IgD-negative memory B cell (primary cell): ENCODE measurements at regions not wholly inside any gene's neighbourhood (a gene's known extent, or its start where the extent isn't known, plus 50 kb on each side); places are given as distances from the start of the nearest gene placed in this dataset.

Experiments
- H3K27ac Mint-ChIP-seq, 3 donors: one replicate each; pipeline ENCODE4 v1.8.0; 2020 to 2022; ENCODE audit warnings: mild to moderate bottlenecking in 3 of 3, mixed read lengths in 3 of 3, moderate library complexity in 1 of 3
- H3K27me3 Mint-ChIP-seq: one replicate; pipeline ENCODE4 v1.8.0; 2021; ENCODE audit warnings: mixed read lengths
- H3K36me3 Mint-ChIP-seq: one replicate; pipeline ENCODE4 v1.8.0; 2020; ENCODE audit warnings: mild to moderate bottlenecking, mixed read lengths
- H3K4me1 Mint-ChIP-seq, 3 donors: one replicate each; pipeline ENCODE4 v1.8.0; 2020 to 2022; ENCODE audit warnings: mixed read lengths in 3 of 3, mild to moderate bottlenecking in 1 of 3
- H3K4me3 Mint-ChIP-seq, 4 donors: one replicate each; pipeline ENCODE4 v1.8.0; 2020 to 2022; ENCODE audit warnings: mild to moderate bottlenecking in 4 of 4, mixed read lengths in 4 of 4, moderate library complexity in 3 of 4
- H3K9me3 Mint-ChIP-seq, 3 donors: one replicate each; pipeline ENCODE4 v1.8.0; 2020 to 2021; ENCODE audit warnings: mixed read lengths in 3 of 3, mild to moderate bottlenecking in 1 of 3

DNA sequence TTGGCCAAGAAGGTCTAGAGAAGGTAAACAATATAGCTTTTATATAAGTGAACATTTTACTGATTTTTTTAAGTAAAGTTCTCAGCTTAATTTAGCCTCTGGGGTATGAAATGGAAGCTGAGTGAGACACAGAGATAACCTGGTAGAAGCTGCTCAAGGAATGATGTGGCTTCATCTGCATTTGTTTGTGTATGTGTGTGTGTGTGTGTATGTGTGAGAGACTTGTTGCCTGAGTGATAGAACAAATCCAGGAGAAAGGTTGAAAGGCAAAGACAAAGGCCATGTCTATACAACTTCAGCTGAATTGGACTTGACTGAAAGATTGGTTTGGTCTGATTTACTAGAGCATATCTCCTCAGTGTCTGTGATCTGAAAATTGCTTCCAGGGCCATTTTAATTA lies 63.6 kb downstream of the PCDH7 start:
- Mint-ChIP-seq H3K27ac (no peak overlapping the region), H3K27me3 (no peaks in the 10 kb centered on the region), H3K4me1 (no peaks in the 10 kb centered on the region)

DNA sequence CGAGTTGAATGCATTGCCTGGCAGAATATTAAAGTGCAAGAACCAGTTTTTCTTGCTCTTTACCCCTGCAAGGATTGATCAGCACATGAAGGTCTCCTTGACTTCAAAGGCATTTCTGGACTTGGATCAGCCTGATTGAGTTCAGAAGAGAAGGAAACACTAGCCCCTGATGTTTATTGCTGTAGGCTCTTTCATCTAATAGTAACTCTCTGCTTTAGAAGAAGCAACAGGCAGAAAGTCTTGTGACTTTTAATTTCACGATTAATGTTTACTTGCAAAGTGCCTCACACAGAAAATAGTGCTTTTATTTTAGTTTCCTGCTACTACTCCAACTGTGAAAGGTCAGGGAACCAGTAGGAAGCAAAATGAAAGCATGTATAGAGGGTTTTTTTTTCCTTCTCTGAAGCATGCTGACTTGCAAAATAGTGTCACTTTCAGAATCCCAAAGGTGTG lies 69.1 kb downstream of the PCDH7 start:
- no peak overlapping the region for H3K27ac Mint-ChIP-seq
- no peaks in the 10 kb centered on the region for H3K4me1 Mint-ChIP-seq
- H3K9me3 Mint-ChIP-seq, result peaks cover 1 to 7% (median 2%) of the 10 kb centered on the region in 3 donors
- H3K36me3 Mint-ChIP-seq, result no peaks in the 10 kb centered on the region
- H3K27me3 Mint-ChIP-seq, result no peaks in the 10 kb centered on the region
- H3K4me3 Mint-ChIP-seq, result no peak overlapping the region

More for the DNA sequence above, 63.6 kb downstream of the PCDH7 start:
- Mint-ChIP-seq H3K4me3 (no peak overlapping the region), H3K9me3 (peaks cover 0 to 7% (median 4%) of the 10 kb centered on the region in 3 donors), H3K36me3 (peaks cover 2% of the 10 kb centered on the region)

DNA sequence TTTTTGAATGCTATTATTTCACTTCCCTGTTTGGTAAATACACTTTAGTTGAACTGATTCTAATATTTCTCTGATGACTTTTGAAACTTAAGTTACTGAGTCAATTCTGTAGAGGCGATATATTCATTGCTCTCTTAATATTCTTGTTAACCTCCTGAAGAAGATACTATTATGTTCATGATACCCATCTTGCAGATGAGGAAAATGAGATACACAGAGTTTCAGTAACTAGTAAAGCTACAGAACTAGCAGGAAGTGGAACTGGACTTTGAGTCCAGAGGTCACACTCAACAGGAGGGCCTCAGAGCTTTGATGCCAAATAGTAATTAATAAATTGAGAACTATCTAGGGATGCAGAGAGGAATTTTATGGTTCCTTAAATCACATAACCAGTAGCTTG lies 70.0 kb downstream of the PCDH7 start:
- no peak overlapping the region for H3K4me3 Mint-ChIP-seq
- peaks cover 1 to 7% (median 2%) of the 10 kb centered on the region in 3 donors for H3K9me3 Mint-ChIP-seq
- H3K27me3 Mint-ChIP-seq, result no peaks in the 10 kb centered on the region
- no peaks in the 10 kb centered on the region for H3K36me3 Mint-ChIP-seq
- no peak overlapping the region for H3K27ac Mint-ChIP-seq
- no peaks in the 10 kb centered on the region for H3K4me1 Mint-ChIP-seq

DNA sequence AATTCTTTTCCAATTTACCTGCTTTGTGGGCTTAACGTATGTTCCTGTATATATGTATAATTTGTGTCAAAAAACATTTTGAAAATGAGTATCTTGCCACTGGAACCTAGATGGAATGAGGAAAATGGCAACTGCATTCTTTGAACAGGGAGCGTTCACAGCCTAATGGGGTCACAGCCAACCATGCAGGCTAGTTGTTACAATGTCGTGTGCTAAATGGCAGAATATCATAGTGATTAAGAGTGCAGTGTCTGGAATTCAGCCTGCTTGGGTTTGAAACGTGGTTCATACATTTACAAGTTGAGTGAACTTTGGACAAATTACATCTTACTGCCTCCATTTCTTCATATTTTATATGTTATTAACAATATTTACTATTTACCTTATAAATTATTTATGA lies 70.8 kb downstream of the PCDH7 start:
- Mint-ChIP-seq H3K27me3 (no peaks in the 10 kb centered on the region), H3K4me3 (no peak overlapping the region), H3K4me1 (no peaks in the 10 kb centered on the region), H3K27ac (no peak overlapping the region), H3K36me3 (no peaks in the 10 kb centered on the region), H3K9me3 (peaks cover under 1 to 9% (median 1%) of the 10 kb centered on the region in 3 donors)

DNA sequence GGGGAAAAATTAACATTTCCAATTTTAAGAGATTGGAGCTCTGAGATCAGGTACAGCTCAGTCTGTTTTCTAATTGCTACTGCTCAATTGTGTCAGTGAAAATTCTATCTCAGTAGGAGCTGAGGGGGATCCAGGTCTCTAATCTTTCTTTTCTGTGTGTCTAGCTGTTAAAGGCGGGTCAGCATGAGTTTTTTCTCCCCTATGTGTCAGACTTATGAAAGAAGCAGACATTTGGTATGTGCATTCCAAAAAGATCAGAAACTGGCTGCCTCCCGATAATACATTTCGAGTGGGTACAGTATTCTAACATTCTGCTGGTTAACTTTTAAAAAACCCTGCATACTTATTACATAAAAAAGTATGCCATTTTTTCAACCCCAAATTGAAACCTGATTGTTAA lies 72.4 kb downstream of the PCDH7 start:
- no peaks in the 10 kb centered on the region for H3K4me1 Mint-ChIP-seq
- peaks cover 0 to 11% (median 1%) of the 10 kb centered on the region in 3 donors for H3K9me3 Mint-ChIP-seq
- H3K4me3 Mint-ChIP-seq, result no peak overlapping the region
- H3K36me3 Mint-ChIP-seq, result no peaks in the 10 kb centered on the region
- no peak overlapping the region for H3K27ac Mint-ChIP-seq
- H3K27me3 Mint-ChIP-seq, result no peaks in the 10 kb centered on the region

DNA sequence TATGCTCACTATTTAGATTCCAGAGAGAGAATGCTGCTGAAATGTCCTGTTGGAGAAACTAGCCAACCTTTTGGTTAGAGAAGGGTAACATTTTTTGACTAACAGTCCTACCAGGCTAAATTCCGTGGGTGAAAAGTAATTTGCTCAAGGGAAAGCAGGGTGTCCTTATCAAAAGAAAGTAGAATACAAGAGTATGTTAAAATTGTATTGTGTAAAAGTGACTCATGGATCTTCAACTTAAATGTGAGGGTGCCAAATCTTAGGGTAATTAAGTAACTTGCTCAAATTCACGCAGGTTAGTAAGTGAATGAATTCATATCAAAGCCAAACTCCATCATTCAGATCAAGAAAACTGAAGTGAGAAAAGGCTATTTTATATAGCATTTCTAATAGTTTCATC lies 81.7 kb downstream of the PCDH7 start:
- no peak overlapping the region for H3K4me3 Mint-ChIP-seq
- peaks cover 3 to 12% (median 5%) of the 10 kb centered on the region in 3 donors for H3K9me3 Mint-ChIP-seq
- H3K4me1 Mint-ChIP-seq, result no peaks in the 10 kb centered on the region
- no peaks in the 10 kb centered on the region for H3K27me3 Mint-ChIP-seq
- H3K27ac Mint-ChIP-seq, result no peak overlapping the region
- H3K36me3 Mint-ChIP-seq, result no peaks in the 10 kb centered on the region

DNA sequence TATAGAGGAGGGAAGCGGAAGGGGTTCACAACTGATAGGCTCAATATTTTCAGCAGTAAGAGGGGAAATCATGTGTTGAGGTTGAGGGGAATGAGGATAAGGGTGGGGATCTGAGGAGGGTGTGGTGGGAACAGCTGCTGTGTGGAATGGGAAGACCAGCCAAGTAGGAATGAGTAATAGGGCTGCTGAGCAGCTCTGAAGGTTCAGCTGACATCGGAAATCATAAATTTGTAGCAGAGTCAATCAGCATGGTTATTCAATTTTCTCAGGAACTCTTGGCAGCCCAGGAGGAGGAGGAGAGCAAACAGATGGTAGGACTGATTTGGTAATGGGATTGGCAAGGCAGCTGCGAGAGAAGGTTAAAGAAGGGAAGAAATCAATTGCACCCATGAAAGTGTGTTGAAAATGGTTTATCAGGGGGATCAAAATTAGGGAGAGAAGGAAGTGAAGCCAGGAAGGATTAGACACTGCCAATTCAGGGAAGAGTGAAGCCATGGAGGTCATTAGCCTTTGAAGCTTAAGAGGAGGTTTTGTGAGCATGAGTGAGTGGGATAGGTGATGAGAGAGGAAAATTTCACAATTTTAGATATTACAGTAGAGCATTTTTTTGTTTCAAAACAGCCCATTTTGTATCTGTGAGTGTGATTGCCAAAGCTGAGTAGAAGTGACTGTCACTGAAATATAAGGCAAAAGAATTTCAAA lies 82.6 kb downstream of the PCDH7 start:
- H3K27me3 Mint-ChIP-seq, result no peaks in the 10 kb centered on the region
- no peak overlapping the region for H3K27ac Mint-ChIP-seq
- no peaks in the 10 kb centered on the region for H3K4me1 Mint-ChIP-seq
- H3K4me3 Mint-ChIP-seq, result no peak overlapping the region
- peaks cover 4 to 9% (median 5%) of the 10 kb centered on the region in 3 donors for H3K9me3 Mint-ChIP-seq
- H3K36me3 Mint-ChIP-seq, result no peaks in the 10 kb centered on the region

DNA sequence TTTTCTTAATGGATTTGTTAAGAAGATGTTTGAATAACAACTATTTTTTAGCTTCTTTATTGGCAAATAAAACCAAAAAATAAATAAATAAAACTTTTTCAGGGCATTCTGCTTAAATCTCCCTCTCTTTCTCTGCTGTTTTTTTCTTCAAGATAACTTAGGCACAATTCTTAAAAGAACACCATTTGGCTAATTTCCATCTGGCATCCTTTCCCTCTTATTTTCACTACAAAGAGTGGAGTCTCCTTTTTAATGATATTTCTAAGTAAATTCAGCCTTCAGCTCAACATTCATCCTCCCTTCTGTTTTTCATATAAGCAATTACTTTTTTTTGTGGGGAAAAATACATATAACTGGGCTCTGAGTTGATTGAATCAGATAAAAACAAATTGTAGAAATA lies 88.1 kb downstream of the PCDH7 start:
- Mint-ChIP-seq H3K27ac (no peak overlapping the region), H3K9me3 (peaks cover 0 to 6% (median 6%) of the 10 kb centered on the region in 3 donors), H3K27me3 (no peaks in the 10 kb centered on the region), H3K36me3 (no peaks in the 10 kb centered on the region), H3K4me1 (no peaks in the 10 kb centered on the region), H3K4me3 (no peak overlapping the region)

DNA sequence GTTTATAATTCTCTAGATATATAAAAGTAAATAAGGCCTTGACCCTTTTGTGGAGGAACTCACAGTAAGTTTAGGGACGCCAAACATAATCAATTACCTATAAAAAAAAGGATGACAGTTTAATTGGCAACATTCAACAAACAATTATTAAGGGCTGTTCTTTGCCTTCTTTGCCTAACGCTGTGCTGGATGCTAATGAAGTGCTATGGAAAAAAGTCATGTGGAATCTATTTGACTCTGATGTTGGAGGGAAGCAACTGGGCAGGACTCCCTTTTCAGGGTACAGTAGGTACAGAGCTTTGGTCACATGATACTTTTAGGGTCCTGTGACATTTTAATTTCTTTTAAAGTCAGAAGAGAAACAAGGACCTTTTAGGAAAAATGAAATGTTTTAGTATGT lies 91.1 kb downstream of the PCDH7 start:
- Mint-ChIP-seq H3K27ac (no peak overlapping the region), H3K4me3 (no peak overlapping the region), H3K9me3 (peaks cover 0 to 6% (median 0%) of the 10 kb centered on the region in 3 donors), H3K36me3 (no peaks in the 10 kb centered on the region), H3K27me3 (no peaks in the 10 kb centered on the region), H3K4me1 (no peaks in the 10 kb centered on the region)

DNA sequence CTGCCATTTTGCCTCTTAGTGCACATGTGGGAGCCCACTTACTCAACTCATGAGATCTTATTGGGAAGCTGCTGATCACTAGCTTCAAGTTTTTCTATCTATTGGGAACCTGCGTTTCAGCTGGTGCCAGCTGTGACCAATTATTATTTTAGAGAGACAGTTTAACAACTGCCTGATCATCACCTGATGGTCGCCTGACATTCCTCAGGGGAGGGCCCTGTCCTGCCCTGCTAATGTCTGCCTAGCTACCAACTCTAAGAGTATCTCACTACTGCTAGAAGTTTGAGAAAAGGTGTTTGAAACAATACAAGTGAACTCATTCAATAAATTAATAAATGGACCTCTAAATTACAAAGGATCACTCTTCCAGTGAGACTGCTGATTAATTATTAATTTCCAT lies 95.5 kb downstream of the PCDH7 start:
- no peak overlapping the region for H3K4me3 Mint-ChIP-seq
- H3K4me1 Mint-ChIP-seq, result no peaks in the 10 kb centered on the region
- no peaks in the 10 kb centered on the region for H3K27me3 Mint-ChIP-seq
- H3K36me3 Mint-ChIP-seq, result no peaks in the 10 kb centered on the region
- no peak overlapping the region for H3K27ac Mint-ChIP-seq
- H3K9me3 Mint-ChIP-seq, result peaks cover 0 to 8% (median 5%) of the 10 kb centered on the region in 3 donors

DNA sequence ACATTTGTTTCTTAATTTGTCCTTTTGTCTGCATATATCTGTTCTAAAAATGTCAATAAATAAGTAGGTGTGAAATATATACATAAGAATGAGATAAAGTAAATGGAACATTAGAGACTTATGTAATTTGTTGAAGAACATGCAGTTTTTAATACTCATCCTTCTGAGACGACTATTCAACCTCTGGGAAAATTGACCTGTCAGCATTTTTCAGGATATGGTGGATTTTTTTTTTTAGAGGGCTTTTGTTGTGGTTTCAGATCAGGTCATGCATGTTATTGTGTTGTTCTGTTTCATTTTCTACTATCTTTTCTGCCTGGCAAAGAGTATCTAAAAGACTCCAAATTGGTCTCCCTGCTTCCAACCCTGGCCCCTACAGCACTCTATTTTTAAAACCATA lies 97.3 kb downstream of the PCDH7 start:
- Mint-ChIP-seq H3K27me3 (no peaks in the 10 kb centered on the region), H3K9me3 (peaks cover 0 to 5% (median 5%) of the 10 kb centered on the region in 3 donors), H3K4me3 (no peak overlapping the region), H3K27ac (no peak overlapping the region), H3K36me3 (no peaks in the 10 kb centered on the region), H3K4me1 (no peaks in the 10 kb centered on the region)

DNA sequence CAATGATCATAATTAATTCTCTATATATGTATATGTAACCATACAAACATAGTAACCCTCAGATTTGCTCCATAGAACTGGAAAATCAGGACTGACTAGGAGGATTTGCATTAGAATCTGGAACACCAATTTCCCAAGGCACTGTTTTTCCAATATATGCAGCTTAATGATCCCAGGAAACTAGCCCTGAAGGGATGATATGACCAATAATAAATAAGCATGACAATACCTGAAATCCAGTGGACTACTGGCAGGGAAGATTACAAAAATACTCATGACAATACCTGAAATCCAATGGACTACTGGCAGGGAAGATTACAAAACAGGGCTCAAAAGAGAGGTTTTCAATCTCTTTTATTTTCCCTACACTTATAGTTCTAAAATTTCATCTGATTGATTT lies 98.4 kb downstream of the PCDH7 start:
- H3K4me1 Mint-ChIP-seq, result no peaks in the 10 kb centered on the region
- H3K4me3 Mint-ChIP-seq, result no peak overlapping the region
- H3K27me3 Mint-ChIP-seq, result no peaks in the 10 kb centered on the region
- no peaks in the 10 kb centered on the region for H3K36me3 Mint-ChIP-seq
- H3K9me3 Mint-ChIP-seq, result peaks cover 0 to 5% (median 5%) of the 10 kb centered on the region in 3 donors
- H3K27ac Mint-ChIP-seq, result no peak overlapping the region

DNA sequence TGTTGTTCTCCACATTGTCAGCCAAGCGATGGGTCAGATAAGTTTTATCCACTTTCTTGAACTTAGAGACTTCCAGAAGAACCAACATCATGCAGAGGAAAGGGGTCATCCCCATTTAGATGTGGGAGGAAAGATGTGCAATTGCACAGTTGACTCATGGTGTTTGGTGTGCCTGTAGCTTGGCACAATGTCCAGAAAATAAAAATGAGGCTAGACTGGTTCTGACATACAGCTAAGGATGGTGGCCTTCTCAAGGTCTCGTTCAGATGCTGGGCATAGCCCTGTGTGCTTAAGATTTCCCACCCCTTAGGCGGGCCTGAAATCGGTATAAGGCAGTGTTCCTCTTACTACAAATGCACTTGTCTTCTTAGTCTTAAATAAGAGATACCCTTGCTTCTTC lies 101.1 kb downstream of the PCDH7 start:
- Mint-ChIP-seq H3K9me3 (peaks cover 0 to 8% (median 7%) of the 10 kb centered on the region in 3 donors), H3K36me3 (no peaks in the 10 kb centered on the region), H3K27me3 (no peaks in the 10 kb centered on the region), H3K4me1 (no peaks in the 10 kb centered on the region), H3K27ac (no peak overlapping the region), H3K4me3 (no peak overlapping the region)

DNA sequence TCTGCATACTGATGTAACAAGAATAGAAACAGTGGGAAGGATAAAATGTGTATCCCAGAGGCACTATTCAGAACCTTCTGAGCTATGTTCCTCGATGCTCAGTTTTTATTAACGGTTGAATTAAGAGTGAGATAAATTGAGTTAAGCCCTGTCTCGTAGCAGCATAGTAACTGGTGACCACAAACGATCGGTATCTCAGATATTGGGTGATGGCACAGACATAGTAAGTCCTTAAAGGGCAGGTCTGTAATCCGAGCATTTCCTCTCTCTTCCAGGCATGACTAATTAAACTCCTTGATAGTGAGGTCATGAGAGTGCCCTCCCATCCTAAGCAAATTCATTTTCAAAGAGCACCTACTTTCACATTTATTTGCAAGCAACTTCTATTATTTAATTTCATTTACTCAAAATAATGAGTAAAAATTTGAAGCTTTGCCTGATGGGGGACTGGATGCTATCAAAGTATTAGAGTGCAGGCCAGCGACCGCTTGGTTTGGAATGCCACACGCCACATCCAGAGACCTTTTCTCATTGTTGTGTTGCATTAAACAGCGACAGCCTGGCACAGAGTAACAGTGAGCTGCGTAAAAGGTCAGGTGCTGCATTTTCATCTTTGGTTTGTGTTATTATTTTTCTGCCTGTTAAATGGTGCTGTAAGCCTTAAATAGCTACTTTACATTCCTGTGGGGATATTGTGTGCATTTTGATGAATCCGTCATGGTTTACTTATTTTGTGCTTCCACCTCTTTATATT lies 101.9 kb downstream of the PCDH7 start:
- no peak overlapping the region for H3K4me3 Mint-ChIP-seq
- no peaks in the 10 kb centered on the region for H3K27me3 Mint-ChIP-seq
- H3K9me3 Mint-ChIP-seq, result peaks cover 0 to 8% (median 7%) of the 10 kb centered on the region in 3 donors
- no peak overlapping the region for H3K27ac Mint-ChIP-seq
- H3K4me1 Mint-ChIP-seq, result no peaks in the 10 kb centered on the region
- no peaks in the 10 kb centered on the region for H3K36me3 Mint-ChIP-seq

DNA sequence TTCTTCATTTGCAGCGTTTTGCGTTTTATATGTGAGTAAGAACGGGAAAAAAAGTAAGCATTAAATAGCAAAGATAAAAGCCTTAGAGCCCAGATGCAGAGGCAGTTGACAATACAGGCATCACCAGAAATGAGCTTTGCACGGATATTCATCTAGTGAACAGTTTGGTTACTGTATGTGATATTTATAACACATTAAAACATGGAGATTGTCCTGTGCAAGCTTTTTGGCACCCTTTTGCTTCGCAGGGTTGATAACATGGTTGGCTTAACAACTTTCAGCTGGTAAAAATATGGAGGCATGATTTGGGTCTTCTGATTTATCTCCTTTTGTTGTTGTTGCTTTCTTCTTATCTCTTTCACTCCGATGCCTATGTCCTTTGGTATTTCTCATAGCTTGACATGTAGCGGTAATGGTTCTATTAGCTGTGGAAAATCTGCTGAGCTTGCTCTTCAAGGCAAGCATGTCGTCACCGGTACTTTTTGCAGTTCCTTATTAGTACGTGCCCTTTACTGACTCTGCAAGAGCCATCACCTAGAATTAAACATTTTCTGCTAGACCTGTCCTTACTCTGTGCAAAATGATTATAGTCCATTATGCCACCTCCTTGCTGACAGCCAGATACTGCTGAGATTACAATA lies 102.9 kb downstream of the PCDH7 start:
- no peak overlapping the region for H3K4me3 Mint-ChIP-seq
- H3K27me3 Mint-ChIP-seq, result no peaks in the 10 kb centered on the region
- no peaks in the 10 kb centered on the region for H3K4me1 Mint-ChIP-seq
- peaks cover under 1% of the 10 kb centered on the region for H3K36me3 Mint-ChIP-seq
- H3K27ac Mint-ChIP-seq, result no peak overlapping the region
- peaks cover 0 to 8% (median 7%) of the 10 kb centered on the region in 3 donors for H3K9me3 Mint-ChIP-seq
